BLaER1 treated with 17β-estradiol and CSF1 and Interleukin-3, amounts not matched to agents 10 nM and 100 nM (cell line): ENCODE measurements at regions not wholly inside any gene's neighbourhood (a gene's known extent, or its start where the extent isn't known, plus 50 kb on each side); places are given as distances from the start of the nearest gene placed in this dataset.

ENCODE experiments used
- H3K27ac ChIP-seq, 11 experiments: shearing (Covaris generic); formaldehyde crosslinking; 2 replicates each; pipeline ENCODE4 v1.8.1; 2022
- H3K27me3 ChIP-seq, 11 experiments: shearing (Covaris generic); formaldehyde crosslinking; 2 replicates each; pipeline ENCODE4 v1.8.1; 2022
- H3K36me3 ChIP-seq, 11 experiments: shearing (Covaris generic); formaldehyde crosslinking; 2 replicates each; pipeline ENCODE4 v1.8.1; 2022
- H3K4me1 ChIP-seq, 10 experiments: shearing (Covaris generic); formaldehyde crosslinking; 2 replicates each; pipeline ENCODE4 v1.8.1; 2022
- H3K4me2 ChIP-seq, 11 experiments: shearing (Covaris generic); formaldehyde crosslinking; 2 replicates each; pipeline ENCODE4 v1.8.1; 2022
- H3K4me3 ChIP-seq, 10 experiments: shearing (Covaris generic); formaldehyde crosslinking; 2 replicates each; pipeline ENCODE4 v1.8.1; 2022
- H3K9ac ChIP-seq, 11 experiments: shearing (Covaris generic); formaldehyde crosslinking; 2 replicates each; pipeline ENCODE4 v1.8.1; 2022
- H3K9me3 ChIP-seq, 11 experiments: shearing (Covaris generic); formaldehyde crosslinking; replicated peaks in 1 of 11; 2 replicates each; pipeline ENCODE4 v1.8.1; 2022
- H4K20me1 ChIP-seq, 11 experiments: shearing (Covaris generic); formaldehyde crosslinking; 2 replicates each; pipeline ENCODE4 v1.8.1; 2022
- Cebpa-rat ChIP-seq, 11 experiments: shearing (Covaris generic); IDR thresholded peaks; 2 replicates each; pipeline ENCODE4 v1.8.1; 2022

DNA sequence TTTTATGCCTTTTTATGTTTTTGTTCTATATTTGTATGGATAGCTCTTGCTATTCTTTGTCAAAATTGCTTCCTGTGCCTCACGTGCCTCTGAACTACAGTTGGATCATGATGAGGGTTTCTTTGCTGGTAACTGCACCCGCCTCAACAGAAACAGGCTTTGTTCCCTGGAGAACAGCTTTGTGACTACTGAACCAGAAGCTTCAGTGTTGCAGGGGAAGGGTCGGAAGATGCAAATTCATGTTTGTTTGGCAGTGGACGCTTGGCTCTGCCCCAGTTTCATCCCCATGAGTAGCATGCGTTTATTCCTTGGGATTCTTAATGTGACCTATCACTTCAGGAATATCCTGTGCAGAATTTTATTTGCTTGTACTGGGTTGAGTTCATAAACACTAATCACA lies 959.1 kb upstream of the WWC1 start:
- H3K9me3 ChIP-seq: peaks cover 15 to 88% (median 75%) of the 10 kb centered on the region in 11 experiments
- no peaks in the 10 kb centered on the region for H4K20me1 ChIP-seq
- no peak for TF ChIP-seq Cebpa-rat (IDR thresholded peaks at IDR 0.05)
- peak overlapping the region in 1 of 10 experiments; percentile 0; a peak in 1 of 20 replicates for H3K4me3 ChIP-seq
- peaks cover 0 to 50% (median 21%) of the 10 kb centered on the region in 10 experiments; a peak in 14 of 20 replicates for H3K4me1 ChIP-seq
- peak overlapping the region in 5 of 11 experiments; percentile 35 to 57 (median 46); a peak in 8 of 22 replicates for H3K27ac ChIP-seq
- peaks cover 0 to 14% (median 0%) of the 10 kb centered on the region in 11 experiments; a peak in 4 of 22 replicates for H3K36me3 ChIP-seq
- H3K27me3 ChIP-seq: no peaks in the 10 kb centered on the region
- H3K4me2 ChIP-seq: peak overlapping the region in 8 of 11 experiments; percentile 38 to 61 (median 52); a peak in 15 of 22 replicates
- 0 out of 22 replicates have a peak overlapping the region, but pooled peaks of 1 of the 11 experiments have one; percentile 2 for H3K9ac ChIP-seq

- Histone ChIP-seq H4K20me1 (no peaks in the 10 kb centered on the region), H3K9ac (no peak overlapping the region), H3K4me1 (peaks cover 0 to 46% (median 26%) of the 10 kb centered on the region in 10 experiments; a peak in 14 of 20 replicates), H3K36me3 (peaks cover 0 to 19% (median 0%) of the 10 kb centered on the region in 11 experiments; a peak in 1 of 22 replicates), H3K27me3 (no peaks in the 10 kb centered on the region), H3K4me2 (peak overlapping the region in 4 of 11 experiments; percentile 7 to 18 (median 10); a peak in 4 of 22 replicates), H3K4me3 (no peak overlapping the region), H3K9me3 (peaks cover 5 to 88% (median 67%) of the 10 kb centered on the region in 11 experiments; a peak in 20 of 22 replicates), H3K27ac (no peak overlapping the region)
- TF ChIP-seq Cebpa-rat (IDR thresholded peaks at IDR 0.05): no peak
These were observed 955.3 kb upstream of the WWC1 start for GRCh38 chr5:167336161-167336560.

GRCh38 chr5:167339205-167339604 lies 952.2 kb upstream of the WWC1 start:
- Histone ChIP-seq H3K4me2 (no peak overlapping the region), H3K4me3 (no peak overlapping the region), H3K27me3 (no peaks in the 10 kb centered on the region), H3K36me3 (peaks cover 0 to 16% (median 0%) of the 10 kb centered on the region in 11 experiments; a peak in 2 of 22 replicates), H3K9me3 (peaks cover 5 to 88% (median 68%) of the 10 kb centered on the region in 11 experiments; a peak in 19 of 22 replicates), H3K27ac (no peak overlapping the region), H3K9ac (no peak overlapping the region), H3K4me1 (peaks cover 0 to 23% (median 7%) of the 10 kb centered on the region in 10 experiments; a peak in 10 of 20 replicates), H4K20me1 (no peaks in the 10 kb centered on the region)
- TF ChIP-seq Cebpa-rat (IDR thresholded peaks at IDR 0.05): no peak

- H3K4me1 ChIP-seq: peaks cover 5 to 65% (median 34%) of the 10 kb centered on the region in 10 experiments; a peak in 19 of 20 replicates
These were observed 945.0 kb upstream of the WWC1 start for GRCh38 chr5:167346461-167346860.

DNA sequence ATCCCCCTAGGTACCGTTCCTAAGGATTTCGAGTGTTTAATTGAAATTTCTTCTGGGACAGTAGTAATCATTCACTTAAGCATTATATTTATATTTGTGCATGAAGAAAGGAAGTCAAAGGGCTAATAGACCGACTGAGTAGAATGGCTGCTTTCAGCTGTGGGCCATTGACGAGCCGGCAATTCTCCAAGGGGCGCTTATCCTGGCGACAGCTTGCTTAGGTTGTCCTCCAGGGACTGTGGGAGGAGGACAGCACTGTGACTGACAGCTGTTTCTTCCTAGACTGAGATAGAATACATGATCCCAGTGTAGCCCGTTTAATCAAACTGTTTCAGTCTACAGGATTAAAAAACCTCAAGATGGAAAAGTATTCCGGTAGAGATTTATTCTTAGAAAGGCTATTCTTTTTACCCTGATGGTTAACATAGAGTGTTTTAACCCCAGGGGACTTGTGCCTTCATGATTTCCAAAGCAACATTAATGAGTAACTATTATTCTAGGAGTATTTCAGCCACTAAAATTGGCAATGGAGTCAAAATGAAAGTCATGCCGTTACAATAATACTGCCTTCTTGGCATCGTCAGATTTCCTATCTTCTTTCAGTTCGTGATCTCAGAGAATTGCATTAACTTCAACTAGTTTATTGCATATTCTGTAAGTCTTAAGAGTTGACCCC lies 943.1 kb upstream of the WWC1 start:
- peak overlapping the region in 9 of 11 experiments; percentile 11 to 64 (median 34); a peak in 12 of 22 replicates for H3K9ac ChIP-seq
- no peaks in the 10 kb centered on the region for H3K36me3 ChIP-seq
- peak overlapping the region in 9 of 10 experiments; percentile 30 to 53 (median 39); a peak in 16 of 20 replicates for H3K4me3 ChIP-seq
- H3K9me3 ChIP-seq: peaks cover 0 to 20% (median 8%) of the 10 kb centered on the region in 11 experiments; a peak in 12 of 22 replicates
- no peak for TF ChIP-seq Cebpa-rat (IDR thresholded peaks at IDR 0.05)
- no peaks in the 10 kb centered on the region for H4K20me1 ChIP-seq
- peak overlapping the region; percentile 64 to 84 (median 77) for H3K4me2 ChIP-seq
- H3K27ac ChIP-seq: peak overlapping the region in 5 of 11 experiments; percentile 23 to 52 (median 48); a peak in 8 of 22 replicates
- peaks cover 5 to 73% (median 34%) of the 10 kb centered on the region in 10 experiments; a peak in 19 of 20 replicates for H3K4me1 ChIP-seq
- no peaks in the 10 kb centered on the region for H3K27me3 ChIP-seq

More at GRCh38 chr5:167346461-167346860, 945.0 kb upstream of the WWC1 start:
- Histone ChIP-seq H3K27ac (no peak overlapping the region), H3K9ac (no peak overlapping the region), H3K36me3 (peaks cover 0 to 4% (median 0%) of the 10 kb centered on the region in 11 experiments; a peak in 1 of 22 replicates), H3K27me3 (no peaks in the 10 kb centered on the region), H4K20me1 (no peaks in the 10 kb centered on the region), H3K4me3 (no peak overlapping the region), H3K4me2 (peak overlapping the region in 7 of 11 experiments; percentile 64 to 84 (median 78); a peak in 10 of 22 replicates), H3K9me3 (peaks cover 0 to 23% (median 14%) of the 10 kb centered on the region in 11 experiments; a peak in 14 of 22 replicates)
- no peak for TF ChIP-seq Cebpa-rat (IDR thresholded peaks at IDR 0.05)

DNA sequence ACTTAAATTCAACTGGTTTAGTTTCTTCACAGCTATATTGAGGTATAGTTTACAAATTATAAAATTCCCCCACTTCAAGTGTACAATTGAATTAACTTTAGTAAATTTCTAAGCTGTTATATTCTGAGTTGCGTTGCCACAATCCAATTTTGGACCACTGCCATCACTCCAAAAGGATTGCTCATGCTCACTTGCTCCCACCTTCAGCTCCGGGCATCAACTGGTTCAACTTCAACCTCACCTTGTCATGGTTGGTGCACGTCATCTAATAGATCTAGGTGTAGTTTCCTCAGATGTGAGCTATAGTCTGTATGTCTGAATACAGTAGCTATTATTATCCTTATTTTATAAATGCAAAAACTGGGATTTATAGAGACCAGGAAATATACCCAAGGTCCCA lies 942.5 kb upstream of the WWC1 start:
- peaks cover 5 to 73% (median 34%) of the 10 kb centered on the region in 10 experiments; a peak in 19 of 20 replicates for H3K4me1 ChIP-seq
- peak overlapping the region; percentile 64 to 84 (median 77) for H3K4me2 ChIP-seq
- peak overlapping the region in 2 of 11 experiments; percentile 32 to 64; a peak in 2 of 22 replicates for H3K9ac ChIP-seq
- H3K27ac ChIP-seq: peak overlapping the region in 4 of 11 experiments; percentile 48 to 52 (median 50); a peak in 5 of 22 replicates
- no peaks in the 10 kb centered on the region for H4K20me1 ChIP-seq
- H3K27me3 ChIP-seq: no peaks in the 10 kb centered on the region
- no peaks in the 10 kb centered on the region for H3K36me3 ChIP-seq
- TF ChIP-seq Cebpa-rat (IDR thresholded peaks at IDR 0.05): no peak
- peak overlapping the region in 5 of 10 experiments; percentile 36 to 46 (median 40); a peak in 9 of 20 replicates for H3K4me3 ChIP-seq
- peaks cover 0 to 24% (median 14%) of the 10 kb centered on the region in 11 experiments; a peak in 13 of 22 replicates for H3K9me3 ChIP-seq

- Histone ChIP-seq H3K4me3 (no peak overlapping the region), H3K27me3 (no peaks in the 10 kb centered on the region), H3K9ac (no peak overlapping the region), H3K36me3 (no peaks in the 10 kb centered on the region), H3K9me3 (peaks cover 0 to 21% (median 15%) of the 10 kb centered on the region in 11 experiments; a peak in 13 of 22 replicates), H3K4me2 (peak overlapping the region in 3 of 11 experiments; percentile 12 to 21 (median 13); a peak in 2 of 22 replicates), H4K20me1 (no peaks in the 10 kb centered on the region), H3K27ac (no peak overlapping the region), H3K4me1 (peaks cover 5 to 72% (median 46%) of the 10 kb centered on the region in 10 experiments; a peak in 19 of 20 replicates)
- no peak for TF ChIP-seq Cebpa-rat (IDR thresholded peaks at IDR 0.05)
These were observed 940.1 kb upstream of the WWC1 start for GRCh38 chr5:167351316-167351715.

DNA sequence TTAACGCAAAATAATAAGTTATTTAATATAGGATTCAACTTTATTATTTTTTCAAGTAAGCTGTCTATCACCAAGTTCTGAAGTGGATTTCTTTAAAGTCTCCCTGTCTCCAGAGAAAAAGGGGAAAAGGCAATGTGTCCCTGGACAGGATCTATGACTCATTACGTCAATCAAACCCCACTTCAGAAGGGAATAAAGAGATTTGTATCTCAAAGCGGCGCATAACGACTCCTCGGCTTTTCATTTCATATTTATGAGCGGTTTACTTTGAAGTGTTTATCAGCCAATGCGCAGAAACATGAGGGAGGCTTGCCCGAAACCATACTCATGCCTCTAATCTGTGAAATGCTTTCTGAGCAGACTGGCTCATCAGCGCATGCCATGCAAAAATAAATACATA lies 938.6 kb upstream of the WWC1 start:
- H3K27ac ChIP-seq: no peak overlapping the region
- TF ChIP-seq Cebpa-rat (IDR thresholded peaks at IDR 0.05): no peak
- H3K4me2 ChIP-seq: no peak overlapping the region
- H3K36me3 ChIP-seq: no peaks in the 10 kb centered on the region
- H3K9me3 ChIP-seq: peaks cover 0 to 35% (median 18%) of the 10 kb centered on the region in 11 experiments; a peak in 15 of 22 replicates
- peaks cover 5 to 64% (median 35%) of the 10 kb centered on the region in 10 experiments; a peak in 19 of 20 replicates for H3K4me1 ChIP-seq
- no peaks in the 10 kb centered on the region for H3K27me3 ChIP-seq
- H3K9ac ChIP-seq: no peak overlapping the region
- H4K20me1 ChIP-seq: no peaks in the 10 kb centered on the region
- no peak overlapping the region for H3K4me3 ChIP-seq
